ENCODE measurements at regions not wholly inside any gene's neighbourhood (a gene's known extent, or its start where the extent isn't known, plus 50 kb on each side); places are given as distances from the start of the nearest gene placed in this dataset.

DNA sequence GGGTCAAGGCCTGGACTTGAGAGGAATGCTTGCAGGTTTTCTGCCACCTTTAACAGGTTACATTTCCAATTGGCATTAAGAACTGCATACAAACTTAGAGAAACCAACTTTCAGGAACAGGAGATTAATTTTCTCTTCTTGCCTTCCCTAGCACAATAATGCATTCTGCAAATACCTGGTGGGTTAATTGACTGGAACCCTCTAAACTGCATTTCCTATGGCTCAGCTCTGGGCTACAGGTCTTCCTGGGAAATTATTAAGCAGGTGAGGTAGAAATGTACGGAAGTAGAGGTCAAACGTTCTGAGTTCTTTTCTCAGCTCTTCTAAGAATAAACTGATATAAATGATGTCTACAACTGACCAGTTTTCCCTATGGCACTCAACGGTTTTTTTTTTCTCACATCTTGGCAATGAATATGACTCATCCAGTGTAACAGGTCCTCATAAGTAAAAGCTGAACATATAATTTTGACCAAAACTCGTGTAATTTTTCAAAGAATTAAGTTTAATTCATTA, 144.9 kb upstream of the PELI2 start:
- Histone ChIP-seq H3K27me3 (no peaks in the 10 kb centered on the region), H3K36me3 (no peaks in the 10 kb centered on the region), H3K4me1 (peaks cover 6 to 7% of the 10 kb centered on the region in 2 donors), H3K9me3 (no peaks in the 10 kb centered on the region), H3K4me3 (replicated peaks in 1 of 3) (no peak overlapping the region), H3K27ac (no peak overlapping the region)
- intact Hi-C loops (cut with DNase I): no loop called here
- TF ChIP-seq POLR2A (IDR thresholded peaks at IDR 0.05): no peak
- TF ChIP-seq, protein P1, sequence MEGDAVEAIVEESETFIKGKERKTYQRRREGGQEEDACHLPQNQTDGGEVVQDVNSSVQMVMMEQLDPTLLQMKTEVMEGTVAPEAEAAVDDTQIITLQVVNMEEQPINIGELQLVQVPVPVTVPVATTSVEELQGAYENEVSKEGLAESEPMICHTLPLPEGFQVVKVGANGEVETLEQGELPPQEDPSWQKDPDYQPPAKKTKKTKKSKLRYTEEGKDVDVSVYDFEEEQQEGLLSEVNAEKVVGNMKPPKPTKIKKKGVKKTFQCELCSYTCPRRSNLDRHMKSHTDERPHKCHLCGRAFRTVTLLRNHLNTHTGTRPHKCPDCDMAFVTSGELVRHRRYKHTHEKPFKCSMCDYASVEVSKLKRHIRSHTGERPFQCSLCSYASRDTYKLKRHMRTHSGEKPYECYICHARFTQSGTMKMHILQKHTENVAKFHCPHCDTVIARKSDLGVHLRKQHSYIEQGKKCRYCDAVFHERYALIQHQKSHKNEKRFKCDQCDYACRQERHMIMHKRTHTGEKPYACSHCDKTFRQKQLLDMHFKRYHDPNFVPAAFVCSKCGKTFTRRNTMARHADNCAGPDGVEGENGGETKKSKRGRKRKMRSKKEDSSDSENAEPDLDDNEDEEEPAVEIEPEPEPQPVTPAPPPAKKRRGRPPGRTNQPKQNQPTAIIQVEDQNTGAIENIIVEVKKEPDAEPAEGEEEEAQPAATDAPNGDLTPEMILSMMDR (IDR thresholded peaks at IDR 0.05): no peak
- no peak for DNase-seq
- WGBS, 2 donors: 84 to 89% methylated on average over 4 of the region's 4 CpGs

DNA sequence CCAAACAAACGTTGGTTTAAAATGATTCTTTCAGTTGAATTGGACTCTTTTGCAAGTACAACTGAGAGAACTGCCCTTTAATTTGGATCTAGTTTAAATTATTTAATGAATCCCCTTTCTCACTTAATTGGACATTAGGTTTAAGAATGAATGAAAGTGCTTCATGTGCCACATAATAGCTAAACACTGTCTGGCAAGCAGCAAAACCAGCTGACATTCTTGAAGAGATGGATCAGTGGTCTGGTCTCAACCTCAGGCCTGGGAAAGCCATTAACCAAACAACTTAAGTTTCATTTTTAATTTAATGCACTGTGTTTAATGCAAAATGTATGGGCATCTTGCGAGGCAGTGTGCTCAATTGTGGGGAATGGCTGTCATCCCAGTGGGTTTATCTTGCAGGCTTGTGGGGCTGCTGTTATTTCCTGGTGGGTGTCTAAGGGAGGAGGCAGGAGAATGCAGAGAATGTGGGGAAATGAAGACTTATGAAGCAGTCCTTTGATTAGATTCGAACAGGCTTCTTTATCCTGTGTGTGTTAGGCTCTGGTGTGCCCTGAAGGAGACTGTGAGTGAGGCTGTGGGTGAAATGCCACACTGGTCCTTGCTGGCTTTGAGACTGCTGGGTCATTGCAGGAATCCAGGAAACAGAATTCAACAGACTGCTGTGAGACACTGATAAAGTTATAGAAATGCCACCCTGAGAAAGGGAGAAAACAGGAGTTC, 144.1 kb upstream of the PELI2 start:
- H3K27ac ChIP-seq: no peak overlapping the region
- intact Hi-C loops (cut with DNase I): no loop called here
- no peaks in the 10 kb centered on the region for H3K9me3 ChIP-seq
- WGBS, 2 donors: 89 to 91% methylated on average over 3 of the region's 3 CpGs
- H3K27me3 ChIP-seq: no peaks in the 10 kb centered on the region
- H3K36me3 ChIP-seq: no peaks in the 10 kb centered on the region
- no peak for DNase-seq
- no peak overlapping the region for H3K4me3 ChIP-seq (replicated peaks in 1 of 3)
- H3K4me1 ChIP-seq: peaks cover 6 to 7% of the 10 kb centered on the region in 2 donors
- no peak for TF ChIP-seq POLR2A (IDR thresholded peaks at IDR 0.05)
- TF ChIP-seq, protein P1 (IDR thresholded peaks at IDR 0.05): no peak

DNA sequence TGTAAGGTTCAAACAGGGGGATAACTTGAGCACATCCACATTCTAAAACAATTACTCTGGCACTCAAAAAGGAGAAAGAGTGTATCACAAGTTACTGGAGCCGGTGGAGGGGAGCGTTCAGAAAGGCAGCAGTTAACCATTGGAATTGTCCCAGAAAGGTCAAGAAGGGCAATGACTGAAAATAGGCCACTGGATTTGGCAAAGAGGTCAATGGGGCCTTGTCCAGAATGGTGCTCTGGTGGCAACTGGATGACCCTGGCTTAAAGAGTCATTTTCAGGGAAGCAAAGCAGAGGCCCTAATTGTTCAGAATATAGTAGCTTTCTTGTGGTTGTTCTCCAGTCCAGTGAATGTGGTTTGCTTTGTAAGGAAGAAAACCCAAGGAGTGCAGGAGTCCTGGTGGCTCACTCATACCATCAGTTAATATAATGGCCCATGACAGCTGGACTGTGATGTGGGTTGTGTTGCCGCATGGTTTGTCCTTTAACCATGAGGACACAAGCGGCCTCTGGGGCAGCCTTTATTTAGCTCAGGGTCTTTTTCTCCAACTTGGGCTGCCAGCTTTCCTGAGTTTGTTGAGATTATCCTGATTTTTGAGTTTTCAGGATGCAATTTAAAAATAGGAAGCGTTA, 142.8 kb upstream of the PELI2 start:
- Histone ChIP-seq H3K36me3 (no peaks in the 10 kb centered on the region), H3K4me1 (peaks cover 6 to 7% of the 10 kb centered on the region in 2 donors), H3K27me3 (no peaks in the 10 kb centered on the region), H3K4me3 (replicated peaks in 1 of 3) (no peak overlapping the region), H3K9me3 (no peaks in the 10 kb centered on the region), H3K27ac (no peak overlapping the region)
- intact Hi-C loops (cut with DNase I): no loop called here
- WGBS, 2 donors: 85 to 95% methylated on average over 5 of the region's 5 CpGs
- DNase-seq: no peak
- no peak for TF ChIP-seq POLR2A (IDR thresholded peaks at IDR 0.05)
- TF ChIP-seq, protein P1 (IDR thresholded peaks at IDR 0.05): no peak

DNA sequence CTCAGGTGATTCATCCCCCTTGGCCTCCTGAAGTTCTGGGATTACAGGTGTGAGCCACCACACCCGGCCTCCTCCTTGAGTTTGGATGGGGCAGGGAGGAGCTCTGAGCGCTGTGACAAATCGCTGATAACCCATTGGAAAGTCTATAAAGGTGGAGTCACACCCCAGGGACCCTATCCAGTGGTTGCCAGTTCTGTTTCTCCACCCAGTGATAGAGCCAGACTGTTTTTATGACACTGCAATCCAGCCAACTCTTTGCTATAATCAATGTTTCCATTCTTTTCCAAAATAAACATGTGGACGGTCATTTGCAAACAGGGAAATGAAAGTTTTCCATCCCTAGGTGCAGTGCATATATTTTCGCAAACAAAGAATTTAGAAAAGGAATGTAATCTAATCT, 142.0 kb upstream of the PELI2 start:
- peaks cover 6 to 7% of the 10 kb centered on the region in 2 donors for H3K4me1 ChIP-seq
- H3K27me3 ChIP-seq: no peaks in the 10 kb centered on the region
- no peaks in the 10 kb centered on the region for H3K36me3 ChIP-seq
- TF ChIP-seq POLR2A (IDR thresholded peaks at IDR 0.05): no peak
- TF ChIP-seq, protein P1 (IDR thresholded peaks at IDR 0.05): no peak
- whole genome bisulfite sequencing, 2 donors: 74 to 89% methylated on average over 5 of the region's 5 CpGs
- no peak for DNase-seq
- intact Hi-C loops (cut with DNase I): no loop called here
- no peaks in the 10 kb centered on the region for H3K9me3 ChIP-seq
- H3K27ac ChIP-seq: no peak overlapping the region
- no peak overlapping the region for H3K4me3 ChIP-seq (replicated peaks in 1 of 3)

DNA sequence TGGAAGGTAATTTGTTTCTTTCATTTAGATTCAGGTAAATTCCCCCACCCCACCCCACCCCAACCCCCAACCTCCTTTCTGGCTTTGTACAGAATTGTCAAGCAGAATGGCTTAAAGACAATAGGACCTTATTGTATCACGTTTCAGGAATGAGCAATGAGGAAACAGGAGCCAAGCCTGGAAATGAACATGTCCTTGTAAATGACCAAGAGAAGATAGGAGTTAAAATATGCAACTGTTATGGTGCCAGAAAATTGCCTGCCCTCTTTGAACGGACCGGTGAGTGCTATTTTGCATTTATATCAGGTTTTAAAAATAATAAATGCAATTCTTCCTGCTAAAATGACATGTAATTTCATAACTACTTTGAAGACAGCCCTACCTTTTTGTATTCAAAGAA, 141.6 kb upstream of the PELI2 start:
- TF ChIP-seq POLR2A (IDR thresholded peaks at IDR 0.05): no peak
- TF ChIP-seq, protein P1 (IDR thresholded peaks at IDR 0.05): no peak
- no peak for DNase-seq
- 41 to 72% methylated on average over 3 of the region's 3 CpGs for WGBS, 2 donors
- H3K4me1 ChIP-seq: peaks cover 6 to 7% of the 10 kb centered on the region in 2 donors
- H3K36me3 ChIP-seq: no peaks in the 10 kb centered on the region
- H3K4me3 ChIP-seq (replicated peaks in 1 of 3): no peak overlapping the region
- no peak overlapping the region for H3K27ac ChIP-seq
- no peaks in the 10 kb centered on the region for H3K27me3 ChIP-seq
- no peaks in the 10 kb centered on the region for H3K9me3 ChIP-seq
- intact Hi-C loops (cut with DNase I): no loop called here

All from thyroid gland (tissue), 4 donors.